Hepatocyte (in vitro differentiated cells): ENCODE measurements at regions not wholly inside any gene's neighbourhood (a gene's known extent, or its start where the extent isn't known, plus 50 kb on each side); places are given as distances from the start of the nearest gene placed in this dataset.

Source experiments
- DNase-seq: peaks from one replicate; pipeline ENCODE4 v3.0.0-alpha.2; 2016; ENCODE audit warnings: low spot score
- H2AFZ ChIP-seq: fragments of 200-600 bp; sonication (generic); 2 replicates; pipeline ENCODE4 v1.6.0; 2016; ENCODE audit warnings: antibody characterized with exemption, mild to moderate bottlenecking
- H3K27ac ChIP-seq: fragments of 200-600 bp; sonication (generic); 2 replicates; pipeline ENCODE4 v1.5.1; 2016; ENCODE audit warnings: mild to moderate bottlenecking
- H3K27me3 ChIP-seq: fragments of 200-600 bp; sonication (generic); 2 replicates; pipeline ENCODE4 v1.6.1; 2016
- H3K36me3 ChIP-seq: fragments of 200-600 bp; sonication (generic); replicated peaks from 2 replicates; pipeline ENCODE4 v1.5.1; 2016; ENCODE audit warnings: low read depth; ENCODE audit not compliant: insufficient read depth
- H3K4me1 ChIP-seq: fragments of 200-600 bp; sonication (generic); 2 replicates; pipeline ENCODE4 v1.5.1; 2016; ENCODE audit warnings: mild to moderate bottlenecking, moderate library complexity; ENCODE audit not compliant: insufficient read depth
- H3K4me2 ChIP-seq: fragments of 200-600 bp; sonication (generic); 2 replicates; pipeline ENCODE4 v1.6.0; 2016
- H3K4me3 ChIP-seq: fragments of 200-600 bp; sonication (generic); 2 replicates; pipeline ENCODE4 v1.5.1; 2016; ENCODE audit warnings: mild to moderate bottlenecking
- H3K79me2 ChIP-seq: fragments of 200-600 bp; sonication (generic); 2 replicates; pipeline ENCODE4 v1.6.0; 2017; ENCODE audit warnings: mild to moderate bottlenecking
- H3K9me2 ChIP-seq: fragments of 200-600 bp; sonication (generic); replicated peaks from 2 replicates; pipeline ENCODE4 v1.6.0; 2017; ENCODE audit warnings: mild to moderate bottlenecking; ENCODE audit not compliant: insufficient read depth
- H3K9me3 ChIP-seq: fragments of 200-600 bp; sonication (generic); 2 replicates; pipeline ENCODE4 v1.5.1; 2016; ENCODE audit warnings: low read depth, mild to moderate bottlenecking
- H4K20me1 ChIP-seq: fragments of 200-600 bp; sonication (generic); 2 replicates; pipeline ENCODE4 v1.6.0; 2016; ENCODE audit warnings: mild to moderate bottlenecking; ENCODE audit not compliant: insufficient read depth, poor library complexity, severe bottlenecking
- CTCF ChIP-seq: fragments of 200-600 bp; sonication (generic); IDR thresholded peaks from 2 replicates; pipeline ENCODE4 v1.5.1; 2016; ENCODE audit warnings: antibody characterized with exemption, mild to moderate bottlenecking; ENCODE audit not compliant: poor library complexity
- EZH2 ChIP-seq: fragments of 200-600 bp; sonication (generic); IDR thresholded peaks from 2 replicates; pipeline ENCODE4 v1.6.1; 2016; ENCODE audit warnings: antibody characterized with exemption, mild to moderate bottlenecking, borderline replicate concordance
- EZH2phosphoT487 ChIP-seq: fragments of 200-600 bp; sonication (generic); IDR thresholded peaks from one replicate; pipeline ENCODE4 v1.6.1; 2018; ENCODE audit warnings: antibody characterized with exemption, mild to moderate bottlenecking, low read depth, moderate library complexity; ENCODE audit not compliant: unreplicated experiment, severe bottlenecking
- WGBS: methylation state at CpG from one replicate; pipeline ENCODE4 v1.1.6; 2016; ENCODE audit warnings: low lambda C conversion rate; ENCODE audit errors: missing lambda C conversion rate; 5-methylcytosine and 5-hydroxymethylcytosine counted together

- H3K9me2 ChIP-seq, result no peaks in the 10 kb centered on the region
- H3K9me3 ChIP-seq, result no peaks in the 10 kb centered on the region
- H3K4me1 ChIP-seq, result no peaks in the 10 kb centered on the region
- peak; percentile 46 for TF ChIP-seq CTCF
- no peak for TF ChIP-seq EZH2phosphoT487
- TF ChIP-seq EZH2, result no peak
- no peaks in the 10 kb centered on the region for H3K36me3 ChIP-seq
- no peak overlapping the region for H3K4me2 ChIP-seq
- no peak overlapping the region for H3K4me3 ChIP-seq
- H4K20me1 ChIP-seq, result no peaks in the 10 kb centered on the region
- H3K27ac ChIP-seq, result no peak overlapping the region
- no peaks in the 10 kb centered on the region for H3K27me3 ChIP-seq
- H3K79me2 ChIP-seq, result no peaks in the 10 kb centered on the region
- H2AFZ ChIP-seq, result no peak overlapping the region
- 44% methylated on average over 3 of the region's 3 CpGs for whole genome bisulfite sequencing
- DNase-seq, result peak; percentile 46
Measured at GRCh38 chr5:87069974-87070608, 197.6 kb upstream of the RASA1 start.

- Histone ChIP-seq H4K20me1 (no peaks in the 10 kb centered on the region), H3K4me3 (no peak overlapping the region), H2AFZ (no peak overlapping the region), H3K4me2 (no peak overlapping the region), H3K36me3 (no peaks in the 10 kb centered on the region), H3K27me3 (no peaks in the 10 kb centered on the region), H3K79me2 (no peaks in the 10 kb centered on the region), H3K9me2 (no peaks in the 10 kb centered on the region), H3K27ac (no peak overlapping the region), H3K9me3 (no peaks in the 10 kb centered on the region), H3K4me1 (no peaks in the 10 kb centered on the region)
- 93% methylated on average over 2 of the region's 2 CpGs for WGBS
- no peak for DNase-seq
- TF ChIP-seq EZH2phosphoT487, result no peak
Measured at GRCh38 chr5:87074072-87074471, 193.6 kb upstream of the RASA1 start.

- no peak for TF ChIP-seq EZH2phosphoT487
- TF ChIP-seq EZH2, result no peak
- TF ChIP-seq CTCF, result no peak
- Histone ChIP-seq H3K9me3 (no peaks in the 10 kb centered on the region), H3K9me2 (no peaks in the 10 kb centered on the region), H3K36me3 (no peaks in the 10 kb centered on the region), H3K4me1 (no peaks in the 10 kb centered on the region), H3K27me3 (no peaks in the 10 kb centered on the region), H3K27ac (no peak overlapping the region), H3K79me2 (no peaks in the 10 kb centered on the region), H4K20me1 (no peaks in the 10 kb centered on the region), H3K4me3 (no peak overlapping the region), H3K4me2 (no peak overlapping the region), H2AFZ (no peak overlapping the region)
- WGBS, result 72% methylated on average over 2 of the region's 2 CpGs
- DNase-seq, result no peak
Measured at GRCh38 chr5:87074934-87075541, 192.6 kb upstream of the RASA1 start.

GRCh38 chr5:87076411-87076810 lies 191.3 kb upstream of the RASA1 start:
- Histone ChIP-seq H4K20me1 (no peaks in the 10 kb centered on the region), H3K79me2 (no peaks in the 10 kb centered on the region), H3K4me2 (no peak overlapping the region), H3K27ac (no peak overlapping the region), H3K9me3 (no peaks in the 10 kb centered on the region), H3K4me1 (no peaks in the 10 kb centered on the region), H3K27me3 (no peaks in the 10 kb centered on the region), H2AFZ (no peak overlapping the region), H3K4me3 (no peak overlapping the region), H3K9me2 (no peaks in the 10 kb centered on the region), H3K36me3 (no peaks in the 10 kb centered on the region)
- 91% methylated on average over 4 of the region's 4 CpGs for whole genome bisulfite sequencing
- no peak for DNase-seq
- TF ChIP-seq EZH2phosphoT487 (no peak), EZH2 (no peak), CTCF (no peak)
